ENCODE measurements at regions not wholly inside any gene's neighbourhood (a gene's known extent, or its start where the extent isn't known, plus 50 kb on each side); places are given as distances from the start of the nearest gene placed in this dataset.
"Not testable (repeated sequence)": the region's sequence is repeated elsewhere in the genome, so short reads cannot be mapped to it uniquely, and the experiment has no call there.

DNA sequence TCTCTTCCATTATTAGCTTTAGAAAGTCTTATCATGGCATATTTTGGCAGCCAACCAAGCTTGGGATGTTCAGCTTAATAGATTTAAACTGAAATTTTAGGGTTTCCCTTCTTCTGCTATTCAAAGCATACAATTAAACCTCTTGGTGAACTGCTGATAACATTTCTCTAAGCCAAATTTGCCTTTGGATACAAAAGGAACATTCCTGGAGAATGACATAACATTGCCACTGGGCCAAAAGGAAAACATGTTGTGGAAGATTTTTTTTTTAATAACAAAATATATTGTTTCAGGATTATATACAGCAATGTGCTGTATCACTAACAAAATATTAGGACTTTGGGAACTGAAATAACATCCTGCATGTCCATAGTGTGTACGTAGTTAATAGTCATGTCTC is 215.1 kb upstream of the TBX18 start:
- intact Hi-C loops (cut with DNase I): no loop called here

DNA sequence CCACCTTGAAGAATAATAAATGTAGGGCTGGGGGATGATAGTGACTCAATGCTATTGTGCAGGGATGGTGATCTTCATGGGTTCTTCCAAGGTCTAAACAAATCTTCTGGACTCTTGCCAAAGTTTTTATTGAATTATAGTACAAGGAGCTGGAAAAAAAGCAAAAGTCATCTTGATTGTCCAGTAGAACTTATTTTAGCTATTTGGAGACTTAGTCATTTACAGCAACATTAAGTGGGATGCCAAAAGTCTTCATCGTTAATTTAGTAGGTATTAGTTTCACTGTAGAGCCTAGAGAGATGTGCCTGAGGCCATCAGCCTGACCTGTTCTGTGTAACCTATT is 212.9 kb upstream of the TBX18 start:
- DNase-seq: no peak
- intact Hi-C loops (cut with DNase I): no loop called here

More for the DNA sequence above, 215.1 kb upstream of the TBX18 start:
- DNase-seq: no peak

DNA sequence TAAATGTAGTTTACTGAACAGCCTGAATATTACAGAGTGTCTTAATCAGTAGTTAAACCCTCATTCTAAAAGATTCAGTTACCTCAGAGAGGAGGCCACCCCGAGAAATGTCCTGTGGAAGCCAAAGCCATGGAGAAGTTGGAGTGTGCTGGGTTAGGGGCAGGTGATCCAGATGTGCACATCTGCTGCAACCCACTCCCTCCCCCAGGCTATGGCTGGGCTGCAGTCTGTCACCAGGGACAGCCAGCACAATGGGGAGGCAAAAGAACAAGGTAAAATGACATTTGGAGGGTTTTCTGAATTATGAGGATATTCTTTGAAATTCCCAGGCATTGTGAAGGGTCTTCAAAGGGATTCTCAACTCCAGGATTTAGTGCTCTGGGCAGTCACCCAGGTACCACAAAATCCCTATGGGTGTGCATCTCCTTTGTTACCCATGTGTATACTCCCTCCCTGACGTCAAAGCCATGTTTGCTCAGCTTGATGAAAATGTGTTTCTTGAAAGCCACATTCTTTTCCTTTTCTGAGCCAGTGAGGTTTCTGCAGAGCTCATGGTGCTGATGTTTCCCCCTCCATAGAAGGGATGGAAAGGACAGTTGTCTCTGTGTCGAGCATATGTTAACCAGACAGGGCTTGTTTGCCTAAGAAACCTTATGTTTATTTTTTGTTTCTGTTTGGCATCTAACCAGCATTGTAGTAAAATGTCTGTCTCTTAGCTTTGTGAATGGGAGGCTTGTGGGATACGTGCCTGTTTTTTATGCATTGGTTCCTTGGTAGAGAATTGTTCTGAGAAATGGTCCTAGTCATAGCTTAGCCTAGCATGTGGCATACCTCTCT is 212.3 kb upstream of the TBX18 start:
- DNase-seq: no peak
- intact Hi-C loops (cut with DNase I): no loop called here

DNA sequence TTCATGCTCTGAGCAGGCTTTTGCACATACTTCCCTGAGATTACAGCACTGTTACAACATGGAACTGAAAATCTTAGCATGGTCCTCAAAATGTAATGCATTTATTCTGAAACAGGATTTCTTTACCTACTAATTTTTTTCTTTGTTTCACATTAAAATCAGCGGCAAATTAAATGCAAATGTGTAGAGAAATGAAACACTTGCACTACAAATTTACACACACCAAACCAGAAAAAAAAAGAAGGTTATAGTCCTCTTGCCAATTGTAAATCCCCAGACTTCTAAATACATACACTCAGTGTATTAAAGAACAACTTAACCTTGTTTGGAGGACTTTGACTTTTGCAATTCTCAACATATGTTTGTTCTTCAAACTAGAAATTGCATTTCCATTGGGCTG is 210.9 kb upstream of the TBX18 start:
- intact Hi-C loops (cut with DNase I): no loop called here
- DNase-seq: no peak

DNA sequence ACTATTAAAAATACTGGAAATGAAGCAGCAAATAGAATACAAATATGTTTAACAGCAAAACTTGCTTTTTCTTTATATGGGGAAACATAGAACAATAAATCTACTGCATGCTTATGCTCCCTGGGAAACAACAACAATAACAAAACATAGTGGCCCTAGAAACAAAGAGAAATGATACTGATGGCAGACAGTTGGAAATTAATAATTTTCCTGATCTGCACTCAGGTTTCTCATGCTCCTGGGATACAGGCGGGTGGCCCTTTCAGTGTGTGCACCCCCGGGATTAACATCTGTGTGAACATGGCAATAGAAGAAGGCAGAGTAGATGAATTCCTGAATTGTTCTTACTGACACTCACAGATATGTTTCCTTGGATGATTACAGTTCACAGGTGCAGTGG is 209.2 kb upstream of the TBX18 start:
- DNase-seq: no peak
- intact Hi-C loops (cut with DNase I): no loop called here

DNA sequence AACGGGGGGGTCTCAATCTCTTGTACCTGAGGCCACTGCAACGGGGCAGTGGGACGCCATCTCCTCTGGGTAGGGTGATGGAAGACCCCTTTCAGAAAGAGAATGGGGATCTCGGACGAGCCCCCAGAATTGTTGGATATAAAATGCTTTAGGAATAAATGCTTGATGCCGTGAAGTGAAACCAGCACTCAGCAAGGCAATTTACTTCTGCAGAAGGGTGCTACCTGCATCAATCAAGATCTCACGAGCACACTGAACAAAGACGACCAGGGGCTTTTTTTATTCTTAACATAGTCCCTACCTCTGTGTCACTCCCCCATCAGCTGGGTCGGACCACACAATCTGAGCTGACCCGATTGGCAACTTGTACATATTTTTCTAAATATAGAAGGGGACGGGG is 203.6 kb upstream of the TBX18 start:
- no peak for DNase-seq
- intact Hi-C loops (cut with DNase I): no loop called here

DNA sequence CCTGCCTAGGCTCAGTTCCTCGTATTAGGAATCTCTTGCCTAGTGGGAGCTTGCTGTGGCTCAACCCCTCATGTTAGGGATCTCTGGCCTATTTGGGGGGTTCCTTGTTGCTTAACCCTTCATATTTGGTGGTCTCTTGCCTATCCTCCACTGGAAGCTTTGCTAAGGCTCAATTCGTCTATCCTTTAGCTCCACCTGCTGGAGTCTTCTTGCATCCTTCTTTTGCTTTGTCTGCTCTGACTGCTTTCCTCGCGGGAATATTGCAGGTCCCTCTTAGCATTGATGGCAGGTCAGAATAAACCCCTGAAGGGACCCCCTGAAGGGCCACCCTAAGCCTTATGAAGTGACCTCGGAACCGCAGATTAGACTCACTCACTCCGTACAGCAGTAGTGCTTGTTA is 203.0 kb upstream of the TBX18 start:
- DNase-seq: no peak
- intact Hi-C loops (cut with DNase I): no loop called here

DNA sequence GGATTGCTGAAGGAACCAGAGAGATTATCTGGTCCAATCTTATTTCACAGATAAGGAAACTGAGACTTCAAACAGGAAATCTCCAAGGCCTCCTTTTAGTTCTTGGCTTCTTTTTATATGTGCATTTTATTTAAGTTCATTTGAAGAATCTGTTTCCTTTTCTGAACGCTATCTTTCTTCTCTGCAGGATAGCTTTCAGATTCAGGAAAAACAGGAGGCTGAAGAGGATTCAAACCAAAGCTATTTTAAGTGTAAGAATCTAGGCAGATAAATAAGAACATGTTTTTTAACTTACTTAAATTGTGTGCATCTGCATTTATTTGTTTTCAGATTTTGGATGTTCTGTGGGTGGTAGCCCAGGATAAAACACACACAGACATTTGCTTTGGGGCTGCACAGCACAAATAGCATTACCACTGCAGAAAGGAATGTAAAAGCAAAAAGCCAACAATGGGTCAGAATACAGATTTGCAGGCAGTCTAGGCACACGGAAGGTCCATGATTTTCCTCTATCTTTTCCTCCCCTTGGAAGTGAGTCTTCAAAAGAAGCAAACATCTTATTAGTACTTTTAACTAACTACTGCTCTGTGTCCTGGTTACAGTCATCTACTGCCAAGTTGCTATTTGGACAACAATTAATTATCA is 188.8 kb upstream of the TBX18 start:
- no peak for DNase-seq
- intact Hi-C loops (cut with DNase I): no loop called here

DNA sequence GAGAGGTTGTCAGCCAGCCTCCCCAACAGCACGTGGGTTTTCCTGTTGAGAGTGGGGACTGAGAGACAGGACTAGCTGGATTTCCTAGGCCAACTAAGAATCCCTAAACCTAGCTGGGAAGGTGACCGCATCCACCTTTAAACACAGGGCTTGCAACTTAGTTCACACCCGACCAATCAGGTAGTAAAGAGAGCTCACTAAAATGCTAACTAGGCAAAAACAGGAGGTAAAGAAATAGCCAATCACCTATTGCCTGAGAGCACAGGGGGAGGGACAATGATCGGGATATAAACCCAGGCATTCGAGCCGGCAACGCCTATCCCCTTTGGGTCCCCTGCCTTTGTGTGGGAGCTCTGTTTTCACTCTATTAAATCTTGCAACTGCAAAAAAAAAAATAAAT is 180.5 kb upstream of the TBX18 start:
- DNase-seq; intact Hi-C loops (cut with DNase I): not testable (repeated sequence)

DNA sequence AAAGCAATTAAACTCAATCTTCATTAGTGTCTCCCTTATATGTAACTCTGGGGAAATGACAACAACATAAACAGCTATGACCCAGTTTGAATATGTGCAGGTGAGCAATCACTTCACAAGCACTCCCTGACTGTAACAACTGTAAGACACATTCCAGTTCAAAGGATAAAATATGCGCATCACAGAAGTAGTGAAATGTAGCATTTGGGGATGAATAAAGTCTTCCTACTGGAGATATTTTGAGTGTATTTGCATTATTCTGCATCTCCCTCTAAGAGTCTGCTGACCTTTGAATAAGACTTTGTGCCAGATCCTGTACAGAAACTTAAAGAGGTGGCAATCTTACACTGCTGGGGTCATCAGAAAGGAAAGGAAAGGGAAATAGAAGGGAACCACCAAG is 179.5 kb upstream of the TBX18 start:
- DNase-seq: no peak
- intact Hi-C loops (cut with DNase I): no loop called here

DNA sequence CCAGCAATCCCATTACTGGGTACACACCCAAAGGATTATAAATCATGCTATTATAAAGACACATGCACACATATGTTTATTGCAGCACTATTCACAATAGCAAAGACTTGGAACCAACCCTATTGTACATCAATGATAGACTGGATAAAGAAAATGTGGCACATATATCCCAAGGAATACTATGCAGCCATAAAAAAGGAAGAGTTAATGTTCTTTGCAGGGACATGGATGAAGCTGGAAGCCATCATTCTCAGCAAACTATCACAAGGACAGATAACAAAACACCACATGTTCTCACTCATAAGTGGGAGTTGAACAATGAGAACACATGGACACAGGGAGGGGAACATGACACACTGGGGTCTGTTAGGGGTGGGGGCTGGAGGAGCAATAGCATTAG is 177.2 kb upstream of the TBX18 start:
- DNase-seq: not testable (repeated sequence)

DNA sequence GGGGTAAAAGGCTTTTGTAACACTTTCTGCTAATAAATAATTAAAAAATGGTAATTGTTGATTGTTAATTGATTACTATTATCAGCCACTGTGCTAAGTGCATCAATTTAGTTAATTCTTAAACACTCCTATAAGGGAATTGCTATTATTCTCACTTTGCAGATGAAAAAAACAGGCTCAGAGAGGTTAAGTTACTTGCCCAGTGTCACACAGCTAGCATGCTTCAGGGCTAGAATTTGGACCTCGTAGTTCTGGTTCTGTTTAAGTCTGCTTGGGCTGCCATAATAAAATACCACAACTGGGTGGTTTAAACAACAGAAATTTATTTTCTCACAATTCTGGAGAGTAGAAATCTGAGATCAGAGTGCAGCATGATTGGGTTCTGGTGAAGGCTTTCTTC is 164.8 kb upstream of the TBX18 start:
- intact Hi-C loops (cut with DNase I): no loop called here
- no peak for DNase-seq

More for the DNA sequence above, 177.2 kb upstream of the TBX18 start:
- intact Hi-C loops (cut with DNase I): not testable (repeated sequence)

DNA sequence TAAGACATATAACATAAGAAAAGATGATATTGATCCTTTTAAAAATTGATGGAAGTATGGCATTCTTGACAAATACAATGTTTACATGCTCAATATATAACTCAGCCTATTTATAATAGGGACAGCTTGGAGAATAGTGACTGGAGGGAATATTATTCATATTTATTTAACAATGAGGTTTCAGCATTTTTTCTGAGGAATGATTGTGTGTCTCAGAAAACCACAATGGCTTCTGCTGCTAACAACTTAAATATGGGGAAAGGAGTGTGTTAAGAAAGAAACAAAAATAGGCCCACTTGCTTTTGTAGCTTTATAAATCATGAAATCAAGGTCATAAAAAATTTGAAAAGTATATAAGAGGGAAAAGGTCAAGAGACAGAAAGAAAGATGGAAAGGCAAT is 163.2 kb upstream of the TBX18 start:
- DNase-seq: no peak
- intact Hi-C loops (cut with DNase I): no loop called here

DNA sequence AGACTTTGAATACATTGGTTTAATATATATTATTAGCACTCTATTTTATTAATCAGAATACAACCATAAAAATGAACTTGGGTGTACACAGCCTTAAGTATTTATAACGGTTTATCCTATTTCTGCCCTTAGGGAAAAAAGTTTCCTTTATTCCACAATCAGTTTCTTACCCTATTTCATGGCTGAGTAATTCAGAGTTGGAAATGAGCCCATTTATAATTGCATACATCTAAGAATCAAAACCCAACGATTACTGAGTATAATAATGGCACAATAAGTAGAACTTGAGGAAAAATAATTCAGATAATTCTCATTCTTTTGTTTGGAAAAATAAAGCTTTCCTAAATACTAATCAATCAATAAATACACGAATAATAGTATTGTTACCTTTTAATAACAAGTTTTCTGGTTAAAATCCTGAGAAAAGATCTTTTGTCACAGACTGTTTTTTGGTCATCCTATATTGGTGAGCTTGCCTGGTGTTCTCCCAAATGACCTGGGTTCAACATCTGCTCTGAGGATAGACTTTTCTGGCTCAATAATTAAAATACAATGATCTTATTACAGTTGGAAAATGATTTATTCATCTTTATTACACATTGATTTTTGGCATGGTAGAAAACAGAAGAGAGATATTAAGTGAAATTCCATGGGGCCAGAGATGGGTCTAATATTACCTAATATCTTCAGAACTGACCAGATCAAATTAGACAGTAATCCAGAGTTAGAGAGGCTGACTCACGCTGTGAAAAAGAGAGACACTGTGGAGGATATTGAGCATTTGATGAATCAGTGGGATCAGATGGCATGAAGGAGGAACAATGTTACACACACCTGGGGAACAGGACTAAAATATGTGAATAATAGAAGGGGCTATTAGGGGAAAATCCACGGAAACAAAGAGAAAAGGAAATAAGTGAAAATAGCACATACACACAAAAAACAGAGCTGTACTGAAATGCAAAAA is 162.1 kb upstream of the TBX18 start:
- intact Hi-C loops (cut with DNase I): no loop called here
- no peak for DNase-seq

DNA sequence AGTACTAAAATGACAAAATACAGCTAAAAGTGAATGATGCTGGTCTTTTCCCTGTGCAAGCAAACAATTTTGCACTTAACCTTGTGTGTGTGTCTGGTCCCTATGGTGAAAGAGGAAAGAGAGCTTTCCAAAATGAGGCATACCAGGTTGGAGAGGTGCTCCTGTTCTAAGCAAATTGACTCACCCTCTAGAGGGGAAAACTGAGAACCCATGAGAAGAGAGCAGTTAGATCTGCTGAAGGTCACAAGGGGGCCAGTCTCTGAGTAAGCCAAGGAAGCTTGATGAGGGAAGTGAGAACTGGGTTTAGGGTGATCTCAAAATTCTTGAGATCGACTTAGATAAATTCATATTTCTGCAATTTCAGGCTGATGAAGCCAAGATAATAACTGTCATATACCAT is 157.5 kb upstream of the TBX18 start:
- intact Hi-C loops (cut with DNase I): no loop called here
- no peak for DNase-seq

DNA sequence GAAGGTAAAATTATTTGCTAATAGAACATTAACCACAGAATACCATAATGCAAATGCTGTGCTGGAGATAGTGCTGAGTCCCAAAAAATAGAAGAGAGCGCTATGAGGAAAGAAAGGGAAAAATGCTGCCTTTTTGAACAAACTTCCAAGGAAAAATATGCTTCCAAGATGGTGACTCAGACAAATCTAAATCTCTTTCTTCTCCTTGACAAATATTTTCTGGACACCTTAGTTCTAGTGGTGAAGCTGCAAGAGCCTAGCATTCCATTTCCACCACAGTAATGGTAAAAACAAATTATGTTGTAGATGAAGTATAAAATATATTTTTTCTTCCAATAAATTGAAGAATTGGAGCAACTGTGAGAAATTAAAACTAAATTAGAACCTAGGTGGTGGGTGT is 155.6 kb upstream of the TBX18 start:
- DNase-seq: no peak
- intact Hi-C loops (cut with DNase I): no loop called here

DNA sequence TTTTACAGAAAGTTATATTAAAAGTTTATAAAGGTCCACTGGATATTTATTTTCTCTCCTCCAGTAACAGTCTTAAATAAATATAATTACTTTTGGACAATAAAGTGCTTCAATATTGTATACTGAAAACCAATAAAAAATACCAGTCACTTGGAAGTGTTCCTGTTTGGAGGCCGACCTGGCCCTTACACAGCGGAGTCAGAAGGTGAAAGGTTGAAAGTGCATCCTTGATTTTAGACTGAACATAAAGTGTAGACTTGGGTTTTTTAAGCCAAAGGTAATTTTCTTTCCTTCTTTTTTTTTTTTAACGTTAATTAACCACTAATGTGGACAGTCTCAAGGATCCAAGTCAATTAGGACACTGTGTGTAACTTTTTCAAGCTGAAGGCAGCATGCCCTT is 152.3 kb upstream of the TBX18 start:
- DNase-seq: no peak
- intact Hi-C loops (cut with DNase I): no loop called here

DNA sequence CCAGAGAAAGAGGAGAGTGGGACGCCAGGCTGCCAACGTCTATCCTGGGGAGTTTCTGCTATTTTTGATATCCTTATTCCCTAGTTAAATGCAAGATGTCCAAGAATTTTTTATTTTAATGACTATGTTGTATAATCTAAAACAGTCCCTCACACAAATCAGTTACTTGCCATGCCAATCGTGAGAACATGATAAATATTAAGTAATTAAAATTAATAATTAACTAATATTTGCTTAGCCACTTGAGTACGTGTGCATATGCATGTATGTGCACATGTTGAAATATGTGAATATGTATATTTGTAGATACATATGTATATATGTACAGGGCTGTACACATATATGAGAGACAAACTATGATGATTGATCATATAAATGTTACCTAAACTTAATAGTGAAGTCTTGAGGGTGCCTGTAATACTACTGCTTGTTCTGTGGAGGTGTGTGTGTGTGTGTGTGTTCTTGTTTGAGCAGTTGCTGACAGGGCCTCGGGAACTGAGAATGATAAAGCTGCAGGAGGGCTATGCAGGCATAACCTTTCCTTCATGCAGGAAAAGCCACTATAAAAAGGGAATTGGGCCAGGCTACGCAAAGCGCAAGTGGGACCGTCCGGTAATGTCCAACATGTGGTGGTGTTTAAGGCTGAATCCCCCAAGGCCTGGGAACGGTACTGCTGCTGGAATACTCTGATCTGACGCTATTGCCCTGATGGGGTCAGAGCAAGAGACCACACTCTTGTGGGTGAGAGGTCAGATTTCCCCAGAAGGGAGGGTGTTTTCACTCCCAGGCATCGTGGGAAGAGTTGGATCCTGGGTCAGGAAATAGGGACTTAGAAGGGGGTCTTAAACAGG is 148.3 kb upstream of the TBX18 start:
- intact Hi-C loops (cut with DNase I): no loop called here
- DNase-seq: no peak

DNA sequence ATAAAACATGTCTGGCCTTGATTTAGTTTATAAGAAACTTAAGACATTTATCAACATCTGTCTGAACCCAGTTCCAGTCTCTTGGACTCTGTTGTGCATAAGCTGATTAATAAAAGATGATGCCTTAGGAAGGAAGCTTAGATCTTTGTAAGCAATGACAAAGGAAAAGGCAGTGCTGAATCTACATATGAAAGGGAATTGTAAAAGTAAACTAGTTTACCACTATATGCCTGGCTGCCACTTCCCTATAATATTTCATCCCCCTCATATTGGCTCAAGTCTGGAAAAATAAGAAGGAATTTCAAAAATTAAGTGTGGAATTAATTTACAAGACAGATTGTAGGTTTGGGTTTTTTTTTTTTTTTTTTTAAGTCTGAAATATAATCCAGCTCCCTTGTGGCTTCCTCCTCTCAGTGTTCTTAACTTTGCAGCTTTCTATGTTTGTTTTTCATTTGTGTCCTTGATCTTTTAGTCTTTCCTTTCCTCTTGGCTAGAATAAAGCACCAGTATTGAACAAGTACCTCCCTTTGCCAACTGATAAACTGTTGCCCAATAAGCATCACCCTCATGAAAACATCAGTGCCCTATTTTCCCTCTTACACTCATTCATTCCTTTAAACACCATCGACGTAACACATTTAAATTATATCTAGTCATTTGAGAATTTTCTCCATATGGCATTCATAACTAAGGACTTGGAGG is 146.7 kb upstream of the TBX18 start:
- intact Hi-C loops (cut with DNase I): no loop called here

More for the DNA sequence above, 146.7 kb upstream of the TBX18 start:
- no peak for DNase-seq
